ENCODE measurements at regions not wholly inside any gene's neighbourhood (a gene's known extent, or its start where the extent isn't known, plus 50 kb on each side); places are given as distances from the start of the nearest gene placed in this dataset.

GRCh38 chr11:92758241-92758780 is 211.1 kb upstream of the MTNR1B start:
- TF ChIP-seq CTCF (IDR thresholded peaks at IDR 0.05) (no peak), POLR2AphosphoS5 (IDR thresholded peaks at IDR 0.05; ENCODE audit: low read depth, low read length) (no peak)

Data from Panc1 (cell line).